K562 (cell line): ENCODE measurements at regions not wholly inside any gene's neighbourhood (a gene's known extent, or its start where the extent isn't known, plus 50 kb on each side); places are given as distances from the start of the nearest gene placed in this dataset.

Experiments
- ATAC-seq: fragments of 200-7000 bp; cut with Tn5 transposase; 3 replicates; pipeline ENCODE4 v1.9.1; 2020; ENCODE audit warnings: moderate library complexity
- BruUV-seq: library from RNA; stranded (reverse); fragments of 400-500 nt; replicated peaks from 2 replicates; lab custom pipeline; 2021; lab: Mats Ljungman, UMichigan
- CTCF ChIA-PET: fragments of 300-600 bp; formaldehyde crosslinking; extraction: SDS; loops from one replicate; lab custom pipeline; 2021; ENCODE audit warnings: low intra/inter-chr PET ratio; lab: Yijun Ruan, JAX
- POLR2A ChIA-PET: fragments of 300-600, 350-650 bp; sonication (Branson Sonifier 250); formaldehyde crosslinking; extraction: SDS; loops from one replicate; lab custom pipeline; 2021; ENCODE audit warnings: antibody characterized with exemption, inconsistent platforms; lab: Yijun Ruan, JAX
- DNase-seq, 4 experiments: peaks; one replicate each; pipeline versions ENCODE4 v3.0.0 to v3.0.0-alpha.2; 2011 to 2018; ENCODE audit warnings: low spot score in 3 of 4, mixed read lengths in 3 of 4; ENCODE audit errors: extremely low read depth in 1 of 4
- FAIRE-seq: peaks from 2 replicates; lab custom pipeline; 2011; peaks lifted over from hg19 to GRCh38; lab: Jason Lieb, UNC
- H2AFZ ChIP-seq: 2 replicates; pipeline ENCODE4 v1.6.0; 2011; ENCODE audit warnings: low read depth, low read length, control low read depth, inconsistent platforms
- H3K27ac ChIP-seq: fragments of 200-600 bp; 3 replicates; pipeline ENCODE4 v1.8.0; 2011; ENCODE audit warnings: low read depth, mild to moderate bottlenecking, control low read depth, inconsistent platforms, low read length, moderate library complexity, mixed read lengths; ENCODE audit errors: extremely low read depth
- H3K27me3 ChIP-seq, 2 experiments: fragments of 300-600 bp in 1 of 2; 2 replicates in 1 of 2; 3 replicates in 1 of 2; pipeline versions ENCODE4 v1.6.0 to v1.8.0; 2011; ENCODE audit warnings: inconsistent platforms in 2 of 2, low read length in 2 of 2, mild to moderate bottlenecking in 1 of 2, mixed read lengths in 1 of 2, moderate library complexity in 1 of 2; ENCODE audit not compliant: control insufficient read depth in 2 of 2, insufficient read depth in 2 of 2
- H3K36me3 ChIP-seq: fragments of 300-600 bp; 3 replicates; pipeline ENCODE4 v1.8.0; 2011; ENCODE audit warnings: mild to moderate bottlenecking, low read length, inconsistent platforms; ENCODE audit not compliant: control insufficient read depth, insufficient read depth
- H3K4me1 ChIP-seq, 2 experiments: fragments of 200-600 bp in 1 of 2; replicated peaks in 1 of 2; 2 replicates in 1 of 2; 3 replicates in 1 of 2; pipeline versions ENCODE4 v1.5.1 to v1.8.0; 2011; ENCODE audit warnings: inconsistent platforms in 2 of 2, low read length in 2 of 2, mild to moderate bottlenecking in 1 of 2, mixed read lengths in 1 of 2, moderate library complexity in 1 of 2; ENCODE audit not compliant: control insufficient read depth in 2 of 2, insufficient read depth in 2 of 2
- H3K4me2 ChIP-seq: 2 replicates; pipeline ENCODE4 v1.6.1; 2011; ENCODE audit warnings: low read length, control low read depth, inconsistent platforms, mixed read lengths; ENCODE audit not compliant: insufficient read depth
- H3K4me3 ChIP-seq: fragments of 200-600 bp; sonication (generic), shearing (Covaris generic); 2 replicates; pipeline ENCODE4 v1.5.1; 2016; ENCODE audit warnings: control low read depth, inconsistent platforms
- H3K79me2 ChIP-seq: fragments of 200-600 bp; 3 replicates; pipeline ENCODE4 v1.8.0; 2011; ENCODE audit warnings: low read length, inconsistent platforms; ENCODE audit not compliant: control insufficient read depth, insufficient read depth
- H3K9ac ChIP-seq, 2 experiments: 2 replicates each; pipeline versions ENCODE4 v1.6.0 to v1.6.1; 2011; ENCODE audit warnings: low read depth in 2 of 2, low read length in 2 of 2, control low read depth in 1 of 2, inconsistent platforms in 1 of 2, mild to moderate bottlenecking in 1 of 2, mixed read lengths in 1 of 2; ENCODE audit not compliant: insufficient read depth in 1 of 2
- H3K9me1 ChIP-seq: one replicate; pipeline ENCODE4 v1.6.0; 2011; ENCODE audit warnings: inconsistent platforms, mild to moderate bottlenecking, low read length, moderate library complexity; ENCODE audit not compliant: control insufficient read depth, insufficient read depth
- H3K9me3 ChIP-seq: replicated peaks from 2 replicates; pipeline ENCODE4 v1.5.1; 2011; ENCODE audit warnings: low read depth, low read length, inconsistent platforms; ENCODE audit not compliant: control insufficient read depth, insufficient read depth
- H4K20me1 ChIP-seq: replicated peaks from 2 replicates; pipeline ENCODE4 v1.6.1; 2011; ENCODE audit warnings: low read length, inconsistent platforms, mixed read lengths; ENCODE audit not compliant: control insufficient read depth, insufficient read depth
- EHMT2 ChIP-seq: fragments of 450-650 bp; IDR thresholded peaks from 2 replicates; pipeline ENCODE4 v1.6.1; 2018; ENCODE audit warnings: antibody characterized with exemption
- MBD2 ChIP-seq: sonication (generic); IDR thresholded peaks from 2 replicates; pipeline ENCODE4 v1.6.1; 2016; ENCODE audit warnings: low read depth, borderline replicate concordance
- REST ChIP-seq, 2 experiments: fragments of 450-650 bp; formaldehyde crosslinking in 1 of 2; IDR thresholded peaks; 2 replicates each; pipeline versions ENCODE4 v1.4.0 to v1.6.1; 2014 to 2020; ENCODE audit warnings: mild to moderate bottlenecking in 2 of 2, borderline replicate concordance in 1 of 2, low read depth in 1 of 2
- WGBS: fragments of 100-300 bp; shearing (Covaris generic); methylation state at CpG from one replicate; pipeline ENCODE4 v1.1.6; 2016; ENCODE audit warnings: low coverage, mixed read lengths; ENCODE audit not compliant: insufficient coverage; ENCODE audit errors: missing lambda C conversion rate; 5-methylcytosine and 5-hydroxymethylcytosine counted together
- in situ Hi-C: fragments of 300-500 bp; cut with MboI; formaldehyde crosslinking; loops from 4 replicates; pipeline ENCODE4 v1.15.0; 2018; ENCODE audit warnings: inconsistent platforms, mixed read lengths
- intact Hi-C: fragments of 100-400 bp; cut with micrococcal nuclease; formaldehyde crosslinking; loops from 2 replicates; pipeline ENCODE4 v1.14.2; 2022

- Histone ChIP-seq H3K27me3 (no peaks in the 10 kb centered on the region), H3K4me3 (no peak overlapping the region), H3K27ac (no peak overlapping the region), H2AFZ (no peak overlapping the region), H3K4me2 (no peak overlapping the region), H3K4me1 (no peaks in the 10 kb centered on the region), H4K20me1 (no peaks in the 10 kb centered on the region), H3K36me3 (no peaks in the 10 kb centered on the region), H3K9me1 (no peaks in the 10 kb centered on the region), H3K9ac (no peak overlapping the region), H3K79me2 (no peaks in the 10 kb centered on the region), H3K9me3 (no peaks in the 10 kb centered on the region)
- BruUV-seq, result no TSS peak
- in situ Hi-C loops, result no loop called here
- no peak for FAIRE-seq
- WGBS, result 0% methylated on average over 1 of the region's 1 CpG
- POLR2A ChIA-PET, result no interaction called here
- CTCF ChIA-PET, result no interaction called here
- intact Hi-C loops, result no loop called here
- TF ChIP-seq MBD2 (no peak), EHMT2 (peak; percentile 70; the same call in 1 of the 2 replicates), REST (IDR thresholded peaks at IDR 0.05; ENCODE audit: borderline replicate concordance) (peak; percentile 82), REST (CRISPR knock-in tag; IDR thresholded peaks at IDR 0.05; ENCODE audit: low read depth) (no peak)
- no peak for ATAC-seq
- DNase-seq, result peak in 1 of 4 experiments; percentile 1
These were observed 156.6 kb downstream of the ADRA2A start for GRCh38 chr10:111233439-111233838.
